ENCODE measurements at regions not wholly inside any gene's neighbourhood (a gene's known extent, or its start where the extent isn't known, plus 50 kb on each side); places are given as distances from the start of the nearest gene placed in this dataset.
"Not testable (repeated sequence)": the region's sequence is repeated elsewhere in the genome, so short reads cannot be mapped to it uniquely, and the experiment has no call there.

DNA sequence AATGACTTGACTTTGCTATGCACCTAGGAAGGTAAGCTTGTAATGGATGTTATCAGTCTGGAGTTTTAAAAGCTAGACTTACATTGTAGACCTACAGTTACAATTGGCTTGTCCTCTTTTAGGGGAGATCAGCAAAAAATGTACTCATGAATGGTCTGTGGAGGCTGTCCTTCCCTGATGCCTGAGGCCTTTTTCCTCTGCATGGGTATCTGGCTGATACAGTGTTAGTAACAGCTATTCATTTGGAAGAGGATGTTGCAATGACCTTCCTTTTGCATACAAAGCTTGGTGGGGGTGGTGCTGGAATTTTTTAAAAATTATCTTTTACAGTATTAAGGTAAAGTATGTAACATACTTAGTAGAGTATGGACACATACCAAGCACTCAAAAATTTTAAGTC is 525.5 kb downstream of the KIF2B start:
- H3K27me3 ChIP-seq (ENCODE audit: insufficient read depth, low read depth, severe bottlenecking), result no peaks in the 10 kb centered on the region
- no peak for DNase-seq
- H3K36me3 ChIP-seq, result no peaks in the 10 kb centered on the region
- H3K27ac ChIP-seq, result no peak overlapping the region
- no peak overlapping the region for H3K4me3 ChIP-seq (ENCODE audit: low read depth, low read length)
- TF ChIP-seq CTCF (IDR thresholded peaks at IDR 0.05; ENCODE audit: low read depth, low read length), result no peak
- no peaks in the 10 kb centered on the region for H3K9me3 ChIP-seq (ENCODE audit: severe bottlenecking)

- no peaks in the 10 kb centered on the region for H3K27me3 ChIP-seq (ENCODE audit: insufficient read depth, low read depth, severe bottlenecking)
- H3K36me3 ChIP-seq, result no peaks in the 10 kb centered on the region
- H3K9me3 ChIP-seq (ENCODE audit: severe bottlenecking), result no peaks in the 10 kb centered on the region
- no peak for TF ChIP-seq CTCF (IDR thresholded peaks at IDR 0.05; ENCODE audit: low read depth, low read length)
- H3K27ac ChIP-seq, result no peak overlapping the region
- DNase-seq, result no peak
- no peak overlapping the region for H3K4me3 ChIP-seq (ENCODE audit: low read depth, low read length)
Measured at GRCh38 chr17:54353789-54354525, 531.2 kb downstream of the KIF2B start.

DNA sequence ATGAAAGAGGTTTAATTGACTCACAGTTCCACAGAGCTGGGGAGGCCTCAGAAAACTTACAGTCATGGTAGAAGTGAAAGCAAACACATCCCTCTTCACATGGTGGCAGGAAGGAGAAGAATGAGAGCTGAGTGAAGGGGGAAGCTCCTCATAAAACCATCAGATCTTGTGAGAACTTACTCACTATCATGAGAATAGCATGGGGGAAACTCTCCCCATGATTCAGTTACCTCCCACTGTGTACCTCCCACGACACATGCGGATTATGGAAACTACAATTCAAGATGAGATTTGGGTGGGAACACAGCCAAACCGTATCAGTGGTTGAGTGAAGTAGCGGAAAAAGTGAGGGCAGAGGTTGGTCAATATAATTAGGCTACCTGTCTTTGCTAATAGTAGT is 538.3 kb downstream of the KIF2B start:
- H3K27ac ChIP-seq; H3K36me3 ChIP-seq; H3K4me3 ChIP-seq (ENCODE audit: low read depth, low read length); H3K9me3 ChIP-seq (ENCODE audit: severe bottlenecking); DNase-seq; H3K27me3 ChIP-seq (ENCODE audit: insufficient read depth, low read depth, severe bottlenecking): not testable (repeated sequence)

DNA sequence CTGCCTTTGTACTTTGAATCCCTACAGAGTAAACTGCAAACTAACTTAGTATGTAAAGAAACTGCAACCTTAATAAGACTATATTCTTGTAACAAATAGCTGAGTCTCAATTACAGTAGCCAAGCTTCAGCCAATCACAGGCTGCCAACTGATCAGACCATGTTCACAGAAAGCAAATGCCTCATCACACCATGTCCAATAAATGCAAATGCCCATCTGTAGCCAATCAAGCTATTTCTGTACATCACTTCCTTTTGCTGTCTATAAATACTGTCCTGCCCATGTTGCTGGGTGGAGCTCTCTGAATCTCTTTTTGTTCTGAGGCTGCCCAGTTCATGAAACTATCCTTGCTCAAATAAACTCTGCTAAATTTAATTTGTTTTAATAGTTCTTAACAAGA is 531.7 kb upstream of the TOM1L1 start:
- DNase-seq, result no peak
- TF ChIP-seq CTCF (IDR thresholded peaks at IDR 0.05; ENCODE audit: low read depth, low read length), result no peak
- Histone ChIP-seq H3K9me3 (ENCODE audit: severe bottlenecking) (peaks cover 3% of the 10 kb centered on the region), H3K27ac (no peak overlapping the region), H3K4me3 (ENCODE audit: low read depth, low read length) (no peak overlapping the region), H3K27me3 (ENCODE audit: insufficient read depth, low read depth, severe bottlenecking) (no peaks in the 10 kb centered on the region), H3K36me3 (no peaks in the 10 kb centered on the region)

GRCh38 chr17:54372069-54372749 is 528.4 kb upstream of the TOM1L1 start:
- Histone ChIP-seq H3K27me3 (ENCODE audit: insufficient read depth, low read depth, severe bottlenecking) (no peaks in the 10 kb centered on the region), H3K36me3 (no peaks in the 10 kb centered on the region), H3K9me3 (ENCODE audit: severe bottlenecking) (peaks cover 3% of the 10 kb centered on the region), H3K4me3 (ENCODE audit: low read depth, low read length) (no peak overlapping the region), H3K27ac (no peak overlapping the region)
- no peak for TF ChIP-seq CTCF (IDR thresholded peaks at IDR 0.05; ENCODE audit: low read depth, low read length)
- no peak for DNase-seq

- Histone ChIP-seq H3K27ac (no peak overlapping the region), H3K27me3 (ENCODE audit: insufficient read depth, low read depth, severe bottlenecking) (no peaks in the 10 kb centered on the region), H3K4me3 (ENCODE audit: low read depth, low read length) (no peak overlapping the region), H3K9me3 (ENCODE audit: severe bottlenecking) (peaks cover 3% of the 10 kb centered on the region), H3K36me3 (no peaks in the 10 kb centered on the region)
- TF ChIP-seq CTCF (IDR thresholded peaks at IDR 0.05; ENCODE audit: low read depth, low read length), result no peak
- no peak for DNase-seq
Measured at GRCh38 chr17:54373970-54374369, 526.7 kb upstream of the TOM1L1 start.

DNA sequence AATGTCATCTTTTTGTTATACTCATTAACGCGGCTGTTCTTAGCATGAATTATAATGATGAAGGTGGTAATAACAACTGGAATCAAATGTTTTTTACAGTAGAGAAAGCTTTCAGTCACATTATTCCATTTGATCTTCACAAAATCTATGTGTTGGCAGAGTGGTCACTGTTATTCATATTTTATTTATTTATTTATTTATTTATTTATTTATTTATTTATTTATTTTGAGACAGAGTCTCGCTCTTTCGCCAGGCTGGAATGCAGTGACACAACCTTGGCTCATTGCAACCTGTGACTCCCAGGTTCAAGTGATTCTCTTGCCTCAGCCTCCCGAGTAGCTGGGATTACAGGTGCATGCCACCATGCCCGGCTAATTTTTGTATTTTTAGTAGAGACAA is 524.2 kb upstream of the TOM1L1 start:
- not testable (repeated sequence) for H3K4me3 ChIP-seq (ENCODE audit: low read depth, low read length); H3K27ac ChIP-seq; DNase-seq; H3K9me3 ChIP-seq (ENCODE audit: severe bottlenecking); H3K36me3 ChIP-seq; H3K27me3 ChIP-seq (ENCODE audit: insufficient read depth, low read depth, severe bottlenecking)
